HG03520 (cell line): ENCODE measurements at regions not wholly inside any gene's neighbourhood (a gene's known extent, or its start where the extent isn't known, plus 50 kb on each side); places are given as distances from the start of the nearest gene placed in this dataset.
A peak's percentile ranks its signal among the peaks of the same experiment; 100 is the strongest.
"Not testable (repeated sequence)": the region's sequence is repeated elsewhere in the genome, so short reads cannot be mapped to it uniquely, and the experiment has no call there.

Experiments
- ATAC-seq: cut with Tn5 transposase; IDR thresholded peaks from one replicate; pipeline ENCODE4 v1.9.1; 2021; ENCODE audit warnings: mild to moderate bottlenecking, moderate library complexity; ENCODE audit not compliant: unreplicated experiment

DNA sequence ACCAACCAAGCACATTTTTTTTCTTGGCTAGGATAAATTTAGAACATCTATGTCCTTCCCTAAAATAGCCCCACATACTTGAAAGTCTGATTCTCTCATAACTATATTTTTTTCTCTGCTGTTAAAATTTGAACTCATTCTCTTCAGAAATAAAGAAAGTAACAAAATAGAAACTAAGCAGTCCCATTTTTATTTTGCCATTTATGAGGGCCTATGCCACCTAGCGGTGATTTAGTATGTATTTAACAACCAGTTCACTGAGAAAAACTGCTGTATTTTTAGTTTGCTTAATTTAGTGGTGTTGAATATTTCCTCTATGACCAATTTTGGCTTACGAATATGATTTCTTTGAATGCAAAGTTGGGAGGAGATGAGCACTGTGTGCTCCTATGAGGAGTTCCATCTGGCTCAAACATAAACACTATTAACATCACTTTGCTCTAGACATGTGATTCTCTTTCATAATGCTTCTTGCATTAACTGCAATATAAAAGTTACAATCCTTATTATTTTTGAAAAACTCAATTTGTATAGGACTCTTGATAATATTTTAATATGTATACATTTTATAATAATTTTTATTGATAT is 116.6 kb downstream of the SYT15B start:
- ATAC-seq, result not testable (repeated sequence)

DNA sequence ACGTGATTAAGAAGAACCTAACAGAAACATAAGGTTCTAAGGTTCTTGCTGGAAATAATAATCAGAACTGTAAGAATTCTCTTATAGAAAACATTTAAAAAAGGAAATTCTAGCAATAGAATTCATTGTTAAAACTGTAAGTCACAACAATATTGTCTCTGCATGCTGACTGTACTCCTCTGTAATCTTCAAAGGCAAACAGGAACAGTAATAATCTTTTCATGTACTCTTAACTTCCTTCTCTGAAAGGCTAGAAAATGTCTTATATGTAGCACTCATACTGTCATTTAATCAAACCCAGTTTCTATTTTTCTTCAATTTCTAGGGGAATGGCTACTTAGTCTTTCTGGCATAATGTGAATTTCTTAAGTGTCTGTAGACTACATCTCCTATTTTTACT is 103.5 kb upstream of the AGAP9 start:
- ATAC-seq, result not testable (repeated sequence)

GRCh38 chr10:47622719-47623118 is 99.3 kb upstream of the AGAP9 start:
- ATAC-seq, result not testable (repeated sequence)

GRCh38 chr10:47619300-47620012 is 96.0 kb upstream of the AGAP9 start:
- not testable (repeated sequence) for ATAC-seq

- not testable (repeated sequence) for ATAC-seq
Measured at GRCh38 chr10:47609311-47609710, 85.9 kb upstream of the AGAP9 start.

GRCh38 chr10:47605791-47606773 is 82.6 kb upstream of the AGAP9 start:
- ATAC-seq, result not testable (repeated sequence)

- ATAC-seq, result not testable (repeated sequence)
Measured at GRCh38 chr10:47600604-47601003, 77.2 kb upstream of the AGAP9 start.

DNA sequence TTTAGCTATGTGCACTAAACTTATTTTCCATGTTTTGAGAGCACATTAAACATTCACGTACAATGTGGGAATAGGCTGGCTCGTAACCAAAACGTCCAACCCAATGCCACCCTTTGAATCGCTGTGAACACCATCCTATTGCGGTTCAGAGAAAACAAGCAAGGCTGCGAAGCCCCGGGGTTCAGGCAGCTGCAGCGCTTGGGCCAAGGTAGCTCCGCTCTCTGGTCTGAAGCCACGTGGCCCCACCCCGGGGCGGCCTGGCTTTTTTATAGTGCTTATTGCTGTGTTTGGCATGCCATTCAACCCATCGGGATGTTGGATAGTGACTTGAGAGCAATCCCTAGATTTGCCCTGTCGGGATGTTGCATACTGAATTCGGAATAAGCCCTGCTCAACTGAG is 76.7 kb upstream of the AGAP9 start:
- not testable (repeated sequence) for ATAC-seq

DNA sequence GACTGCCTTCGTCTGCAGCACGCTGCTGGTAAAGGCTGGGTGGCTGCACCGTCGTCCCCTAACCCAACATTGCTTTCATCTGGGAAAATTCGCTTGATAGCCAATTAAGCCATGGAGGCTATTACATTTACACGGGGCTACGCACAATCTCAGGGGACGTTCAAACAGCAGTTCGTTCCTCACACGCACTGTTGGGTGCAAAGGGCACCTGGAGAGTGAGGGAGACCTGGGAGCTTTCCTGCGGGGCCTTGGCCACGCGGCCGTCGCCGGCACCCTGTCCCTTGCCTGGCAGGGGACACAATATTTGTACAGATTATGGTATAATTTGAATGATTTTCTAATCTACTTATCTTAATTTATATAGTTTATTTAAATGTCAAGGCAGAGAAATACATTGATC is 76.2 kb upstream of the AGAP9 start:
- ATAC-seq, result not testable (repeated sequence)

- not testable (repeated sequence) for ATAC-seq
Measured at GRCh38 chr10:47593805-47594204, 70.4 kb upstream of the AGAP9 start.

DNA sequence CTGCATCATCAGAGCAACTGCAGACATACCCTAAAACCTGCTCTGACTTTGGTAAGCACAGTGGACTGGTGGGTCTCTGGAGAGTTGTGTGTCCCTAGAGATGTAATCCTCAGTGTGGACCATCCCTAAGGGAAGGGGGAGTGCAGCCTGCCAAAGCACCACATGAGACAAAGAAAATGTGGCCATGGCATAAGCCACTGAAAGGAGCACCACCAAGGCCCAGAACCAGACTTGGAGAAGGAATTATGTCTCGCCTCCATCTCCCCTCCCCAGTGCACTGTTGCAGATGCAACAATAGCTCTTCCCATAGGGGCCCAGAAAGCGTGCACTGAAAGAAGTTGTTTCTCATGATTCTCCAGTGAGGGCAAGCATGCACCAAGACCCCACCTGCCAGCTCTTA is 69.7 kb upstream of the AGAP9 start:
- ATAC-seq, result not testable (repeated sequence)

GRCh38 chr10:47590956-47591355 is 67.5 kb upstream of the AGAP9 start:
- ATAC-seq, result not testable (repeated sequence)

GRCh38 chr10:47590534-47590933 is 67.1 kb upstream of the AGAP9 start:
- not testable (repeated sequence) for ATAC-seq

DNA sequence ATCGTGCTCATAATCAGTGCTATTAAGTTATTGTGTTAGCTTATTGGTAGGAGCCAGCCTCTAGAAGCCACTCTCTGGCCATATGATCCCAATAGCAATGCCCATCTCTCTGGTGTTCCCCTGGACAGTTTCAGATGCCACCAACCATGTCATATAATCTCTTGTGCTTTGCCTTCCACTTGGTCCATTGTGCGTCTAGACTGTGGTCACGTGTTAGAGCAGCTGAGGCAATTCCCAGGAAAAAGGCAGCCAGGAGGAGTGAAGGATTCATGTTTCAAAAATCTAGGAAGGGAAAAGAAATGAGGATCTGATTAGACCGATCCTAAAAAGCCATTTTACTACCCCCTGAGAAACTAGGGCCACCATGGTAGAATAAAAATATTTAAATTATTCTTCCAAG is 58.6 kb upstream of the AGAP9 start:
- ATAC-seq, result not testable (repeated sequence)

DNA sequence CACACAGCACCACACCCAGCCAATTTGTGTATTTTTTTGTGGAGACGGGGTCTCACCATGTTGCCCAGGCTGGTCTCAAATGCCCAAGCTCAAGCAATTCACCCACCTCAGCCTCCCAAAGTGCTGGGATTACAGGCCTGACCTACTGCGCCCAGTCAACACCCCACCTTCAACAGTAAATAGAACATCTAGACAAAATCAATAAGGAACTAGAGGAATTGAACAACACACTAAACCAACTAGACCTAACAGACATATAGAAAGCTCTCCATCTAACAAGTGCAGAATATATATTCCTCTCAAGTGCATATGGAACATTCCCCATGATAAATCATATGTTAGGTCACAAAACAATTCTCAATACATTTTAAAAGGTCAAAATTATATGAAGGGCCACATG is 56.6 kb upstream of the AGAP9 start:
- ATAC-seq, result not testable (repeated sequence)

GRCh38 chr10:47578547-47578946 is 55.1 kb upstream of the AGAP9 start:
- ATAC-seq, result peak; percentile 92
